Calu3 (cell line): ENCODE measurements at regions not wholly inside any gene's neighbourhood (a gene's known extent, or its start where the extent isn't known, plus 50 kb on each side); places are given as distances from the start of the nearest gene placed in this dataset.
"Not testable (repeated sequence)": the region's sequence is repeated elsewhere in the genome, so short reads cannot be mapped to it uniquely, and the experiment has no call there.

Source experiments
- BruUV-seq: library from RNA; stranded (reverse); fragments of 400-500 nt; replicated peaks from 2 replicates; lab custom pipeline; 2021; lab: Mats Ljungman, UMichigan
- CTCF ChIA-PET: fragments of 300-600 bp; sonication (Branson Sonifier 250); formaldehyde crosslinking; loops from one replicate; lab custom pipeline; 2022; ENCODE audit warnings: antibody characterized with exemption; lab: Charles Lee
- DNase-seq: peaks from one replicate; pipeline ENCODE4 v3.0.0; 2022
- H3K27ac Mint-ChIP-seq: one replicate; pipeline ENCODE4 v1.8.0; 2022; ENCODE audit warnings: mixed read lengths; ENCODE audit not compliant: unreplicated experiment
- H3K27me3 Mint-ChIP-seq: one replicate; pipeline ENCODE4 v1.8.0; 2022; ENCODE audit warnings: mixed read lengths; ENCODE audit not compliant: unreplicated experiment
- H3K36me3 Mint-ChIP-seq: one replicate; pipeline ENCODE4 v1.8.0; 2022; ENCODE audit warnings: mild to moderate bottlenecking, moderate library complexity, mixed read lengths; ENCODE audit not compliant: insufficient read depth, unreplicated experiment
- H3K4me1 Mint-ChIP-seq: one replicate; pipeline ENCODE4 v1.8.0; 2022; ENCODE audit warnings: mild to moderate bottlenecking, low read depth, mixed read lengths; ENCODE audit not compliant: unreplicated experiment
- H3K4me3 Mint-ChIP-seq: one replicate; pipeline ENCODE4 v1.8.0; 2022; ENCODE audit warnings: mild to moderate bottlenecking, low read depth, moderate library complexity, mixed read lengths; ENCODE audit not compliant: unreplicated experiment
- H3K9me3 Mint-ChIP-seq: one replicate; pipeline ENCODE4 v1.8.0; 2022; ENCODE audit warnings: low read depth, mixed read lengths; ENCODE audit not compliant: unreplicated experiment
- CTCF ChIP-seq: fragments of 200-600 bp; IDR thresholded peaks from one replicate; pipeline ENCODE4 v1.8.0; 2022; ENCODE audit warnings: antibody characterized with exemption; ENCODE audit not compliant: unreplicated experiment
- intact Hi-C: fragments of 100-400 bp; cut with micrococcal nuclease; formaldehyde crosslinking; loops from one replicate; pipeline ENCODE4 v1.10.0; 2022; ENCODE audit not compliant: unreplicated experiment

- intact Hi-C loops, result no loop called here
- CTCF ChIA-PET, result no interaction called here
- Mint-ChIP-seq H3K4me1 (no peaks in the 10 kb centered on the region), H3K9me3 (peaks cover 25% of the 10 kb centered on the region), H3K36me3 (no peaks in the 10 kb centered on the region), H3K27me3 (peaks cover 47% of the 10 kb centered on the region), H3K4me3 (no peak overlapping the region), H3K27ac (no peak overlapping the region)
- TF ChIP-seq CTCF, result no peak
- no TSS peak for BruUV-seq
- no peak for DNase-seq
Measured at GRCh38 chr2:238774980-238775509, 72.8 kb upstream of the TWIST2 start.

GRCh38 chr2:238775591-238775990 is 72.3 kb upstream of the TWIST2 start:
- BruUV-seq, result no TSS peak
- intact Hi-C loops, result no loop called here
- peaks cover 43% of the 10 kb centered on the region for H3K27me3 Mint-ChIP-seq
- no peak for DNase-seq
- no peaks in the 10 kb centered on the region for H3K36me3 Mint-ChIP-seq
- H3K27ac Mint-ChIP-seq, result no peak overlapping the region
- no peak for TF ChIP-seq CTCF
- H3K4me1 Mint-ChIP-seq, result no peaks in the 10 kb centered on the region
- H3K9me3 Mint-ChIP-seq, result peaks cover 25% of the 10 kb centered on the region
- H3K4me3 Mint-ChIP-seq, result no peak overlapping the region
- CTCF ChIA-PET, result no interaction called here

DNA sequence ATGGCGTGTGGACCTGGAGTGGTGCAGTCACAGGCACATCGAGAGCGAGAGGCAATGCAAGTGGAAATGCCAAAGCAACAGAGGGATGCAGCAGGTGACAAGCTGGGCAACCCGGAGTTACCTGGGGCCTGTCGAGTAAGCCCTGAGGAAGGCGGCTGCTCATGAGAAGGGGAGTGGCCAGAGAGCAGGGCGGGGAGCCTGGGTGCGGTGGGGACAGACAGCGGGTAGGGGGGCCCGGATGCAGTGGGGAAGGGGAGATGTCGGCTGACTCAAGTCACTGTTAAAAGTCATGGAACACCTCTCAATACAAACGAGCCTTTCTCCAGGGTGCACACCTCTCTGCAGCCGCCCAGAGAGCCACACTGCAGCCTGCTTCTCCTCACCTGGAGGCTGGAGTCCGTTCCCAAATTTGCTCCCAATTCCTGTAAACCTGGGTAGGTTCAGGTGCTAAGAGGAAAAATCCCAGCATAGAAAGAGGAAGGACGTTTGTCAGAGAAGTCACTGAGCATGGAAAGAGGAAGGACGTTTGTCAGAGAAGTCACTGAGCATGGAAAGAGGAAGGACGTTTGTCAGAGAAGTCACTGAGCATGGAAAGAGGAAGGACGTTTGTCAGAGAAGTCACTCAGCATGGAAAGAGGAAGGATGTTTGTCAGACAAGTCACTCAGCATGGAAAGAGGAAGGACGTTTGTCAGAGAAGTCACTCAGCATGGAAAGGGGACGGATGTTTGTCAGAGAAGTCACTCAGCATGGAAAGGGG is 71.7 kb upstream of the TWIST2 start:
- CTCF ChIA-PET, result no interaction called here
- no peak overlapping the region for H3K4me3 Mint-ChIP-seq
- peaks cover 31% of the 10 kb centered on the region for H3K9me3 Mint-ChIP-seq
- BruUV-seq, result no TSS peak
- peaks cover 42% of the 10 kb centered on the region for H3K27me3 Mint-ChIP-seq
- intact Hi-C loops, result no loop called here
- DNase-seq, result no peak
- TF ChIP-seq CTCF, result no peak
- H3K27ac Mint-ChIP-seq, result no peak overlapping the region
- H3K36me3 Mint-ChIP-seq, result no peaks in the 10 kb centered on the region
- no peaks in the 10 kb centered on the region for H3K4me1 Mint-ChIP-seq

GRCh38 chr2:238776761-238777046 is 71.2 kb upstream of the TWIST2 start:
- H3K4me3 Mint-ChIP-seq, DNase-seq, CTCF ChIA-PET, BruUV-seq, intact Hi-C loops, H3K36me3 Mint-ChIP-seq, H3K27ac Mint-ChIP-seq, H3K4me1 Mint-ChIP-seq: not testable (repeated sequence)
- Mint-ChIP-seq H3K9me3 (peaks cover 31% of the 10 kb centered on the region), H3K27me3 (peaks cover 37% of the 10 kb centered on the region)

- peaks cover 29% of the 10 kb centered on the region for H3K27me3 Mint-ChIP-seq
- no peaks in the 10 kb centered on the region for H3K36me3 Mint-ChIP-seq
- TF ChIP-seq CTCF, result no peak
- intact Hi-C loops, result no loop called here
- no peaks in the 10 kb centered on the region for H3K4me1 Mint-ChIP-seq
- H3K4me3 Mint-ChIP-seq, result no peak overlapping the region
- DNase-seq, result no peak
- no TSS peak for BruUV-seq
- CTCF ChIA-PET, result no interaction called here
- no peak overlapping the region for H3K27ac Mint-ChIP-seq
- H3K9me3 Mint-ChIP-seq, result peaks cover 26% of the 10 kb centered on the region
Measured at GRCh38 chr2:238777369-238778067, 70.4 kb upstream of the TWIST2 start.
